K562 (cell line): ENCODE measurements at regions not wholly inside any gene's neighbourhood (a gene's known extent, or its start where the extent isn't known, plus 50 kb on each side); places are given as distances from the start of the nearest gene placed in this dataset.

Source experiments
- ATAC-seq: fragments of 200-7000 bp; cut with Tn5 transposase; 3 replicates; pipeline ENCODE4 v1.9.1; 2020; ENCODE audit warnings: moderate library complexity
- BruUV-seq: library from RNA; stranded (reverse); fragments of 400-500 nt; replicated peaks from 2 replicates; lab custom pipeline; 2021; lab: Mats Ljungman, UMichigan
- CTCF ChIA-PET: fragments of 300-600 bp; formaldehyde crosslinking; extraction: SDS; loops from one replicate; lab custom pipeline; 2021; ENCODE audit warnings: low intra/inter-chr PET ratio; lab: Yijun Ruan, JAX
- POLR2A ChIA-PET: fragments of 300-600, 350-650 bp; sonication (Branson Sonifier 250); formaldehyde crosslinking; extraction: SDS; loops from one replicate; lab custom pipeline; 2021; ENCODE audit warnings: antibody characterized with exemption, inconsistent platforms; lab: Yijun Ruan, JAX
- DNase-seq, 4 experiments: peaks; one replicate each; pipeline versions ENCODE4 v3.0.0 to v3.0.0-alpha.2; 2011 to 2018; ENCODE audit warnings: low spot score in 3 of 4, mixed read lengths in 3 of 4; ENCODE audit errors: extremely low read depth in 1 of 4
- FAIRE-seq: peaks from 2 replicates; lab custom pipeline; 2011; peaks lifted over from hg19 to GRCh38; lab: Jason Lieb, UNC
- H2AFZ ChIP-seq: 2 replicates; pipeline ENCODE4 v1.6.0; 2011; ENCODE audit warnings: low read depth, low read length, control low read depth, inconsistent platforms
- H3K27ac ChIP-seq: fragments of 200-600 bp; 3 replicates; pipeline ENCODE4 v1.8.0; 2011; ENCODE audit warnings: low read depth, mild to moderate bottlenecking, control low read depth, inconsistent platforms, low read length, moderate library complexity, mixed read lengths; ENCODE audit errors: extremely low read depth
- H3K27me3 ChIP-seq, 2 experiments: fragments of 300-600 bp in 1 of 2; 2 replicates in 1 of 2; 3 replicates in 1 of 2; pipeline versions ENCODE4 v1.6.0 to v1.8.0; 2011; ENCODE audit warnings: inconsistent platforms in 2 of 2, low read length in 2 of 2, mild to moderate bottlenecking in 1 of 2, mixed read lengths in 1 of 2, moderate library complexity in 1 of 2; ENCODE audit not compliant: control insufficient read depth in 2 of 2, insufficient read depth in 2 of 2
- H3K36me3 ChIP-seq: fragments of 300-600 bp; 3 replicates; pipeline ENCODE4 v1.8.0; 2011; ENCODE audit warnings: mild to moderate bottlenecking, low read length, inconsistent platforms; ENCODE audit not compliant: control insufficient read depth, insufficient read depth
- H3K4me1 ChIP-seq, 2 experiments: fragments of 200-600 bp in 1 of 2; replicated peaks in 1 of 2; 2 replicates in 1 of 2; 3 replicates in 1 of 2; pipeline versions ENCODE4 v1.5.1 to v1.8.0; 2011; ENCODE audit warnings: inconsistent platforms in 2 of 2, low read length in 2 of 2, mild to moderate bottlenecking in 1 of 2, mixed read lengths in 1 of 2, moderate library complexity in 1 of 2; ENCODE audit not compliant: control insufficient read depth in 2 of 2, insufficient read depth in 2 of 2
- H3K4me2 ChIP-seq: 2 replicates; pipeline ENCODE4 v1.6.1; 2011; ENCODE audit warnings: low read length, control low read depth, inconsistent platforms, mixed read lengths; ENCODE audit not compliant: insufficient read depth
- H3K4me3 ChIP-seq: fragments of 200-600 bp; sonication (generic), shearing (Covaris generic); 2 replicates; pipeline ENCODE4 v1.5.1; 2016; ENCODE audit warnings: control low read depth, inconsistent platforms
- H3K79me2 ChIP-seq: fragments of 200-600 bp; 3 replicates; pipeline ENCODE4 v1.8.0; 2011; ENCODE audit warnings: low read length, inconsistent platforms; ENCODE audit not compliant: control insufficient read depth, insufficient read depth
- H3K9ac ChIP-seq, 2 experiments: 2 replicates each; pipeline versions ENCODE4 v1.6.0 to v1.6.1; 2011; ENCODE audit warnings: low read depth in 2 of 2, low read length in 2 of 2, control low read depth in 1 of 2, inconsistent platforms in 1 of 2, mild to moderate bottlenecking in 1 of 2, mixed read lengths in 1 of 2; ENCODE audit not compliant: insufficient read depth in 1 of 2
- H3K9me1 ChIP-seq: one replicate; pipeline ENCODE4 v1.6.0; 2011; ENCODE audit warnings: inconsistent platforms, mild to moderate bottlenecking, low read length, moderate library complexity; ENCODE audit not compliant: control insufficient read depth, insufficient read depth
- H3K9me3 ChIP-seq: replicated peaks from 2 replicates; pipeline ENCODE4 v1.5.1; 2011; ENCODE audit warnings: low read depth, low read length, inconsistent platforms; ENCODE audit not compliant: control insufficient read depth, insufficient read depth
- H4K20me1 ChIP-seq: replicated peaks from 2 replicates; pipeline ENCODE4 v1.6.1; 2011; ENCODE audit warnings: low read length, inconsistent platforms, mixed read lengths; ENCODE audit not compliant: control insufficient read depth, insufficient read depth
- BRD4 ChIP-seq: fragments of 200-600 bp; sonication (generic); IDR thresholded peaks from 2 replicates; pipeline ENCODE4 v1.6.1; 2017; ENCODE audit warnings: inconsistent platforms
- ZNF134 ChIP-seq: fragments of 250-450 bp; sonication (Bioruptor Pico); conservative IDR thresholded peaks from 2 replicates; pipeline ENCODE4 v1.4.0; 2020
- ZNF165 ChIP-seq: fragments of 250-450 bp; sonication (Bioruptor Pico); IDR thresholded peaks from 2 replicates; pipeline ENCODE4 v1.4.0; 2020; ENCODE audit warnings: borderline replicate concordance
- ZNF384 ChIP-seq: IDR thresholded peaks from 2 replicates; pipeline ENCODE4 v1.6.1; 2012; ENCODE audit warnings: low read depth, low read length, improper control_type of control experiment
- ZNF766 ChIP-seq: fragments of 200-800 bp; sonication (Bioruptor generic); conservative IDR thresholded peaks from 2 replicates; pipeline ENCODE4 v1.6.1; 2016; ENCODE audit warnings: missing genetic modification characterization, missing compliant biosample characterization
- WGBS: fragments of 100-300 bp; shearing (Covaris generic); methylation state at CpG from one replicate; pipeline ENCODE4 v1.1.6; 2016; ENCODE audit warnings: low coverage, mixed read lengths; ENCODE audit not compliant: insufficient coverage; ENCODE audit errors: missing lambda C conversion rate; 5-methylcytosine and 5-hydroxymethylcytosine counted together
- in situ Hi-C: fragments of 300-500 bp; cut with MboI; formaldehyde crosslinking; loops from 4 replicates; pipeline ENCODE4 v1.15.0; 2018; ENCODE audit warnings: inconsistent platforms, mixed read lengths
- intact Hi-C: fragments of 100-400 bp; cut with micrococcal nuclease; formaldehyde crosslinking; loops from 2 replicates; pipeline ENCODE4 v1.14.2; 2022

DNA sequence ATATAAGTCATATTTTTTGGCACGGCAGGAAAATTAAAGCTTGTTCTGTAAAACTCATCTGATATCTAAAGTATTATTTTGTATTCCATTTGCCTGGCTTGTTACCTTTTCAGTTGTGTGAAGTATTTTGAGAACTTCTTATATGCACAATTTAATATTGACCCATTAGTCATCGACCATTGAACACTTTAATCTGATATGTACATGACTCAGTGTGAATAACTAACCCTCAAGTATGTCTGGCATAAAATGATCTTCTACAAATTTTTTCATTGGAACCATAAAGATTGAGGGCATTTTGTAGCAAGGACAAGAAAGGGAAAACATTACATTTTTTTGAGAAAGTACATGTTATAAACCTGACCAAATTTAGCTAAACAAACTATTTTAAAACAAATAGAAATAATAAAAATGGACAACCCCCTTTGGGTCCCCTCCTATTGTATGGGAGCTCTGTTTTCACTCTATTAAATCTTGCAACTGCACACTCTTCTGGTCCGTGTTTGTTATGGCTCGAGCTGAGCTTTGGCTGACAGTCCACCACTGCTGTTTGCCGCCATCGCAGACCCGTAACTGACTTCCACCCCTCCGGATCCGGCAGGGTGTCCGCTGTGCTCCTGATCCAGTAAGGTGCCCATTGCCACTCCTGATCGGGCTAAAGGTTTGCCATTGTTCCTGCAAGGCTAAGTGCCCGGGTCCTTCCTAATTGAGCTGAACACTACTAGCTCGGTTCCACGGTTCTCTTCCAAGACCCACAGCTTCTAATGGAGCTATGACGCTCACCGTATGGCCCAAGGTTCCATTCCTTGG lies 118.8 kb downstream of the SLC6A15 start:
- FAIRE-seq: no peak
- WGBS: 0% methylated on average over 15 of the region's 16 CpGs
- no TSS peak for BruUV-seq

DNA sequence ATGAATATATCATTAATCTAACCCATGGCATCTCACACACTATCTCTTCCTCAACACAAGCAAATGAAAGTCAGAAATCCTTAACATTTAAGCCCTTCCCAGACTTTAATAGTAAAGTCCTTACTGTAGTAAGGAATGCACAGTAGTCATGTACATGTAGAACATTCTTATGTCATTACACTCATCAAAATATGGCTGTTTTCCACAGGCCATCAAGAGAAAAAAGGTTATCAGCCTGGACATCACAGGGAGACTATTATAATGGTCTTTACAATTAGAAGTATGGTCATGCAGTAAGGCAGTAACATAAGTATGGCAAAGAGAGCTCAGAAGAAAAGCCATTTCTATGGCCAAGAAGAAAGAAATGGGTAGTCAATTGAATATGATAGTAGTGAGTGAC lies 121.2 kb downstream of the SLC6A15 start:
- no peaks in the 10 kb centered on the region for H3K79me2 ChIP-seq
- H3K27ac ChIP-seq: no peak overlapping the region
- no peaks in the 10 kb centered on the region for H3K9me3 ChIP-seq
- no peaks in the 10 kb centered on the region for H3K36me3 ChIP-seq
- H3K4me2 ChIP-seq: no peak overlapping the region
- H3K4me3 ChIP-seq: no peak overlapping the region
- no peak for DNase-seq
- no peak overlapping the region for H2AFZ ChIP-seq
- TF ChIP-seq ZNF766 (CRISPR knock-in tag) (no peak), ZNF165 (CRISPR knock-in tag) (no peak)
- ATAC-seq: no peak
- no peaks in the 10 kb centered on the region for H3K9me1 ChIP-seq
- no peak for FAIRE-seq
- intact Hi-C loops: no loop called here
- ChIA-PET POLR2A (no interaction called here), CTCF (no interaction called here)
- no peak overlapping the region for H3K9ac ChIP-seq
- no peaks in the 10 kb centered on the region for H3K27me3 ChIP-seq
- no peaks in the 10 kb centered on the region for H3K4me1 ChIP-seq
- BruUV-seq: no TSS peak
- H4K20me1 ChIP-seq: no peaks in the 10 kb centered on the region
- in situ Hi-C loops: no loop called here

More for the DNA sequence above, 118.8 kb downstream of the SLC6A15 start:
- intact Hi-C loops: no loop called here
- Histone ChIP-seq H3K27me3 (no peaks in the 10 kb centered on the region), H3K4me3 (no peak overlapping the region), H3K9me1 (no peaks in the 10 kb centered on the region), H3K4me2 (no peak overlapping the region), H3K36me3 (no peaks in the 10 kb centered on the region), H3K4me1 (no peaks in the 10 kb centered on the region), H3K9me3 (no peaks in the 10 kb centered on the region), H3K27ac (no peak overlapping the region), H3K79me2 (no peaks in the 10 kb centered on the region), H3K9ac (no peak overlapping the region), H2AFZ (no peak overlapping the region), H4K20me1 (no peaks in the 10 kb centered on the region)
- no peak for TF ChIP-seq ZNF134 (CRISPR knock-in tag)
- TF ChIP-seq BRD4: no peak
- TF ChIP-seq ZNF384: no peak
- ChIA-PET CTCF (no interaction called here), POLR2A (no interaction called here)
- no peak for DNase-seq
- in situ Hi-C loops: no loop called here
- no peak for ATAC-seq
